ENCODE measurements at regions not wholly inside any gene's neighbourhood (a gene's known extent, or its start where the extent isn't known, plus 50 kb on each side); places are given as distances from the start of the nearest gene placed in this dataset.

- in situ Hi-C loops (cut with HindIII; ENCODE audit: low sequenced_read_pairs), result no loop called here
- no peak for TF ChIP-seq CTCF (IDR thresholded peaks at IDR 0.05; ENCODE audit: low read depth, low read length, missing control alignments)
- no peak for DNase-seq (ENCODE audit: low read depth)
- no peak overlapping the region for H3K4me3 ChIP-seq (ENCODE audit: low read depth, low read length)
Measured at GRCh38 chr3:73867524-73867923, 242.8 kb upstream of the PDZRN3 start.

GRCh38 chr3:73866846-73867245, 242.1 kb upstream of the PDZRN3 start:
- no peak for TF ChIP-seq CTCF (IDR thresholded peaks at IDR 0.05; ENCODE audit: low read depth, low read length, missing control alignments)
- H3K4me3 ChIP-seq (ENCODE audit: low read depth, low read length), result no peak overlapping the region
- DNase-seq (ENCODE audit: low read depth), result no peak
- in situ Hi-C loops (cut with HindIII; ENCODE audit: low sequenced_read_pairs), result no loop called here

GRCh38 chr3:73863546-73864079, 238.9 kb upstream of the PDZRN3 start:
- in situ Hi-C loops (cut with HindIII; ENCODE audit: low sequenced_read_pairs), result no loop called here

GRCh38 chr3:73855813-73856212, 231.1 kb upstream of the PDZRN3 start:
- TF ChIP-seq CTCF (IDR thresholded peaks at IDR 0.05; ENCODE audit: low read depth, low read length, missing control alignments), result no peak
- no peak overlapping the region for H3K4me3 ChIP-seq (ENCODE audit: low read depth, low read length)
- no peak for DNase-seq (ENCODE audit: low read depth)
- in situ Hi-C loops (cut with HindIII; ENCODE audit: low sequenced_read_pairs), result no loop called here

More at GRCh38 chr3:73863546-73864079, 238.9 kb upstream of the PDZRN3 start:
- no peak overlapping the region for H3K4me3 ChIP-seq (ENCODE audit: low read depth, low read length)
- TF ChIP-seq CTCF (IDR thresholded peaks at IDR 0.05; ENCODE audit: low read depth, low read length, missing control alignments), result no peak
- DNase-seq (ENCODE audit: low read depth), result no peak

- peak; percentile 32 for DNase-seq (ENCODE audit: low read depth)
- in situ Hi-C loops (cut with HindIII; ENCODE audit: low sequenced_read_pairs), result loop anchor here (25.0 kb wide), 1 partner anchor 311 kb away; no protein-coding TSS in a partner anchor
- peak; percentile 74 for TF ChIP-seq CTCF (IDR thresholded peaks at IDR 0.05; ENCODE audit: low read depth, low read length, missing control alignments)
- H3K4me3 ChIP-seq (ENCODE audit: low read depth, low read length), result no peak overlapping the region
Measured at GRCh38 chr3:73848173-73848906, 223.6 kb upstream of the PDZRN3 start.

GRCh38 chr3:73846951-73847350, 222.2 kb upstream of the PDZRN3 start:
- in situ Hi-C loops (cut with HindIII; ENCODE audit: low sequenced_read_pairs), result loop anchor here (25.0 kb wide), 1 partner anchor 310 kb away; no protein-coding TSS in a partner anchor
- DNase-seq (ENCODE audit: low read depth), result no peak
- no peak for TF ChIP-seq CTCF (IDR thresholded peaks at IDR 0.05; ENCODE audit: low read depth, low read length, missing control alignments)
- no peak overlapping the region for H3K4me3 ChIP-seq (ENCODE audit: low read depth, low read length)

Measured in astrocyte of the cerebellum (primary cell).